Stimulated activated CD8-positive, alpha-beta memory T cell treated with anti-CD3 and anti-CD28 coated beads, Interleukin-4, amount 100 ng/mL, for 48 hours (primary cell): ENCODE measurements at regions not wholly inside any gene's neighbourhood (a gene's known extent, or its start where the extent isn't known, plus 50 kb on each side); places are given as distances from the start of the nearest gene placed in this dataset.
A peak's percentile ranks its signal among the peaks of the same experiment; 100 is the strongest.

Source experiments
- DNase-seq: peaks from one replicate; pipeline ENCODE4 v3.0.0-alpha.2; 2020

- no peak for DNase-seq
Observed at GRCh38 chr10:31604646-31605170, 285.7 kb downstream of the ZEB1 start.

- no peak for DNase-seq
Observed at GRCh38 chr10:31604096-31604495, 285.1 kb downstream of the ZEB1 start.

GRCh38 chr10:31603235-31604087, 284.4 kb downstream of the ZEB1 start:
- peak; percentile 89 for DNase-seq

- DNase-seq: no peak
Observed at GRCh38 chr10:31602541-31603234, 283.7 kb downstream of the ZEB1 start.

- no peak for DNase-seq
Observed at GRCh38 chr10:31601136-31601535, 282.1 kb downstream of the ZEB1 start.

GRCh38 chr10:31599626-31600504, 280.8 kb downstream of the ZEB1 start:
- DNase-seq: no peak

- no peak for DNase-seq
Observed at GRCh38 chr10:31596765-31597164, 277.7 kb downstream of the ZEB1 start.

GRCh38 chr10:31595992-31596391, 277.0 kb downstream of the ZEB1 start:
- no peak for DNase-seq

- no peak for DNase-seq
Observed at GRCh38 chr10:31594347-31594873, 275.4 kb downstream of the ZEB1 start.

- DNase-seq: no peak
Observed at GRCh38 chr10:31593124-31593523, 274.1 kb downstream of the ZEB1 start.

- DNase-seq: no peak
Observed at GRCh38 chr10:31591569-31591968, 272.6 kb downstream of the ZEB1 start.

- no peak for DNase-seq
Observed at GRCh38 chr10:31590023-31590800, 271.2 kb downstream of the ZEB1 start.

- DNase-seq: no peak
Observed at GRCh38 chr10:31587691-31588090, 268.7 kb downstream of the ZEB1 start.

GRCh38 chr10:31586723-31587638, 268.0 kb downstream of the ZEB1 start:
- DNase-seq: no peak

- no peak for DNase-seq
Observed at GRCh38 chr10:31584876-31585275, 265.9 kb downstream of the ZEB1 start.

- DNase-seq: no peak
Observed at GRCh38 chr10:31584098-31584631, 265.1 kb downstream of the ZEB1 start.

GRCh38 chr10:31583293-31583692, 264.3 kb downstream of the ZEB1 start:
- no peak for DNase-seq

GRCh38 chr10:31582365-31583052, 263.5 kb downstream of the ZEB1 start:
- DNase-seq: no peak

- no peak for DNase-seq
Observed at GRCh38 chr10:31581741-31582323, 262.8 kb downstream of the ZEB1 start.
